Prostate gland (tissue), 2 donors: ENCODE measurements at regions not wholly inside any gene's neighbourhood (a gene's known extent, or its start where the extent isn't known, plus 50 kb on each side); places are given as distances from the start of the nearest gene placed in this dataset.
"Not testable (repeated sequence)": the region's sequence is repeated elsewhere in the genome, so short reads cannot be mapped to it uniquely, and the experiment has no call there.

ENCODE experiments used
- DNase-seq: peaks from one replicate; pipeline ENCODE4 v3.0.0-alpha.2; 2019; ENCODE audit warnings: low spot score
- H3K27ac ChIP-seq, 2 donors: fragments of 200-600 bp; sonication (generic); 2 replicates each; pipeline ENCODE4 v1.5.1; 2017 to 2019
- H3K27me3 ChIP-seq: fragments of 200-600 bp; sonication (generic); replicated peaks from 2 replicates; pipeline ENCODE4 v1.5.1; 2019; ENCODE audit not compliant: insufficient read depth
- H3K36me3 ChIP-seq, 2 donors: fragments of 200-600 bp; sonication (generic); 1 replicate in 1 of 2; 2 replicates in 1 of 2; pipeline versions ENCODE4 v1.5.1 to v1.8.1; 2017 to 2019
- H3K4me1 ChIP-seq: fragments of 200-600 bp; sonication (generic); replicated peaks from 2 replicates; pipeline ENCODE4 v1.5.1; 2019
- H3K4me3 ChIP-seq, 2 donors: fragments of 200-600 bp; sonication (generic); 2 replicates each; pipeline ENCODE4 v1.5.1; 2017 to 2019
- H3K9me3 ChIP-seq: fragments of 200-600 bp; sonication (generic); 2 replicates; pipeline ENCODE4 v1.5.1; 2017
- CTCF ChIP-seq, 4 experiments: fragments of 200-600 bp in 2 of 4; fragments of 450-650 bp in 2 of 4; sonication (generic) in 2 of 4; IDR thresholded peaks; 1 replicate in 3 of 4; 2 replicates in 1 of 4; pipeline ENCODE4 v1.5.1; 2016 to 2019; ENCODE audit warnings: antibody characterized with exemption in 4 of 4, mild to moderate bottlenecking in 2 of 4, moderate library complexity in 2 of 4
- POLR2A ChIP-seq: fragments of 450-650 bp; IDR thresholded peaks from one replicate; pipeline ENCODE4 v1.6.1; 2016; ENCODE audit warnings: antibody characterized with exemption, mild to moderate bottlenecking
- POLR2AphosphoS5 ChIP-seq: sonication (generic); formaldehyde crosslinking; IDR thresholded peaks from one replicate; pipeline ENCODE4 v1.6.1; 2017; ENCODE audit warnings: antibody characterized with exemption
- WGBS: methylation state at CpG from one replicate; pipeline ENCODE4 v1.1.5; 2018; 5-methylcytosine and 5-hydroxymethylcytosine counted together
- intact Hi-C: fragments of 100-400 bp; cut with DNase I; formaldehyde crosslinking; loops from one replicate; pipeline ENCODE4 v1.14.2; 2022

- no peaks in the 10 kb centered on the region for H3K27me3 ChIP-seq
- H3K27ac ChIP-seq, result no peak overlapping the region
- TF ChIP-seq POLR2A (no peak), POLR2AphosphoS5 (no peak), CTCF (IDR thresholded peaks at IDR 0.05) (no peak)
- H3K36me3 ChIP-seq, result no peaks in the 10 kb centered on the region
- H3K9me3 ChIP-seq, result no peaks in the 10 kb centered on the region
- WGBS, result 78% methylated on average over 3 of the region's 3 CpGs
- no peaks in the 10 kb centered on the region for H3K4me1 ChIP-seq
- H3K4me3 ChIP-seq, result no peak overlapping the region
- DNase-seq, result no peak
- intact Hi-C loops, result no loop called here
Observed at GRCh38 chr11:87528752-87529151, 491.0 kb downstream of the TMEM135 start.

- Histone ChIP-seq H3K4me1 (no peaks in the 10 kb centered on the region), H3K4me3 (no peak overlapping the region), H3K27me3 (no peaks in the 10 kb centered on the region), H3K9me3 (no peaks in the 10 kb centered on the region), H3K27ac (no peak overlapping the region), H3K36me3 (no peaks in the 10 kb centered on the region)
- TF ChIP-seq POLR2AphosphoS5, result no peak
- TF ChIP-seq POLR2A, result no peak
- TF ChIP-seq CTCF (IDR thresholded peaks at IDR 0.05), result no peak
- intact Hi-C loops, result no loop called here
- no peak for DNase-seq
Observed at GRCh38 chr11:87523276-87523675, 485.5 kb downstream of the TMEM135 start.

GRCh38 chr11:87518266-87518665, 480.5 kb downstream of the TMEM135 start:
- Histone ChIP-seq H3K36me3 (no peaks in the 10 kb centered on the region), H3K9me3 (no peaks in the 10 kb centered on the region), H3K4me3 (no peak overlapping the region), H3K27me3 (no peaks in the 10 kb centered on the region), H3K4me1 (no peaks in the 10 kb centered on the region), H3K27ac (no peak overlapping the region)
- TF ChIP-seq POLR2A (no peak), CTCF (IDR thresholded peaks at IDR 0.05) (no peak), POLR2AphosphoS5 (no peak)
- DNase-seq, result no peak
- intact Hi-C loops, result no loop called here
- WGBS, result 62% methylated on average over 1 of the region's 1 CpG

GRCh38 chr11:87517351-87517750, 479.6 kb downstream of the TMEM135 start:
- H3K4me3 ChIP-seq, result no peak overlapping the region
- no peak overlapping the region for H3K27ac ChIP-seq
- TF ChIP-seq POLR2AphosphoS5 (no peak), POLR2A (no peak), CTCF (IDR thresholded peaks at IDR 0.05) (no peak)
- H3K9me3 ChIP-seq, result no peaks in the 10 kb centered on the region
- no peak for DNase-seq
- H3K4me1 ChIP-seq, result no peaks in the 10 kb centered on the region
- H3K36me3 ChIP-seq, result no peaks in the 10 kb centered on the region
- no peaks in the 10 kb centered on the region for H3K27me3 ChIP-seq
- intact Hi-C loops, result no loop called here

- DNase-seq, H3K27ac ChIP-seq, H3K9me3 ChIP-seq, H3K27me3 ChIP-seq, H3K4me1 ChIP-seq, intact Hi-C loops, H3K4me3 ChIP-seq, H3K36me3 ChIP-seq: not testable (repeated sequence)
- 17% methylated on average over 2 of the region's 2 CpGs for WGBS
Observed at GRCh38 chr11:87507722-87508121, 470.0 kb downstream of the TMEM135 start.

- H3K4me1 ChIP-seq, H3K36me3 ChIP-seq, H3K27ac ChIP-seq, intact Hi-C loops, DNase-seq, H3K27me3 ChIP-seq, H3K4me3 ChIP-seq, H3K9me3 ChIP-seq: not testable (repeated sequence)
- 75% methylated on average over 6 of the region's 6 CpGs for WGBS
Observed at GRCh38 chr11:87506946-87507345, 469.2 kb downstream of the TMEM135 start.
